ENCODE measurements at regions not wholly inside any gene's neighbourhood (a gene's known extent, or its start where the extent isn't known, plus 50 kb on each side); places are given as distances from the start of the nearest gene placed in this dataset.

- TF ChIP-seq EZH2 (IDR thresholded peaks at IDR 0.05; ENCODE audit: borderline replicate concordance, control insufficient read depth, low read depth, low read length): no peak
- TF ChIP-seq ATF2 (IDR thresholded peaks at IDR 0.05; ENCODE audit: low read length): no peak
- no peak for TF ChIP-seq ESRRA (IDR thresholded peaks at IDR 0.05; ENCODE audit: low read length)
- no peak for TF ChIP-seq NFXL1 (IDR thresholded peaks at IDR 0.05; ENCODE audit: borderline replicate concordance)
- TF ChIP-seq TAF1 (IDR thresholded peaks at IDR 0.05; ENCODE audit: borderline replicate concordance, low read depth, low read length): no peak
- no peak for TF ChIP-seq USF2 (IDR thresholded peaks at IDR 0.05; ENCODE audit: borderline replicate concordance, low read depth, low read length)
- TF ChIP-seq E2F4 (IDR thresholded peaks at IDR 0.05; ENCODE audit: low read depth, low read length): no peak
- Histone ChIP-seq H3K4me2 (ENCODE audit: control insufficient read depth, insufficient read depth) (no peak overlapping the region), H3K9me3 (replicated peaks; ENCODE audit: control insufficient read depth, insufficient read depth, low read length) (no peaks in the 10 kb centered on the region), H3K27me3 (replicated peaks in 1 of 2; ENCODE audit: control insufficient read depth in 2 of 2, insufficient read depth in 2 of 2, low read length in 1 of 2) (no peaks in the 10 kb centered on the region), H4K20me1 (ENCODE audit: control insufficient read depth, insufficient read depth) (no peaks in the 10 kb centered on the region), H3K4me3 (no peak overlapping the region), H3K36me3 (ENCODE audit: control insufficient read depth in 2 of 2, insufficient read depth in 2 of 2, low read length in 1 of 2) (no peaks in the 10 kb centered on the region), H3K4me1 (ENCODE audit: control insufficient read depth, insufficient read depth, low read length) (no peaks in the 10 kb centered on the region), H2AFZ (ENCODE audit: control insufficient read depth, low read depth, low read length) (no peak overlapping the region), H3K79me2 (ENCODE audit: control insufficient read depth, insufficient read depth, low read length) (no peaks in the 10 kb centered on the region), H3K9ac (ENCODE audit: control insufficient read depth, insufficient read depth, low read length) (no peak overlapping the region), H3K27ac (ENCODE audit: control insufficient read depth, insufficient read depth) (no peak overlapping the region)
- intact Hi-C loops (cut with micrococcal nuclease; ENCODE audit: unreplicated experiment) (no loop called here), in situ Hi-C loops (cut with MboI) (no loop called here)
- no peak for DNase-seq (ENCODE audit: low read depth, low spot score)
- FAIRE-seq: no peak
- RAD21 ChIA-PET (ENCODE audit: unreplicated experiment): no interaction called here
- 31% methylated on average over 2 of the region's 2 CpGs for WGBS (ENCODE audit: insufficient coverage, insufficient replicate concordance, low lambda C conversion rate, missing lambda C conversion rate)
- POLR2A ChIA-PET: no interaction called here
- BruUV-seq (replicated peaks): no TSS peak
- ATAC-seq: no peak
- SMC1A ChIA-PET (ENCODE audit: uncharacterized antibody, unreplicated experiment): no interaction called here
- CTCF ChIA-PET: interaction anchor here (1.1 kb wide), 1 partner anchor 24 kb away, joined by 3 read pairs; no protein-coding TSS in a partner anchor
Observed at GRCh38 chr3:197419696-197420095, 121.3 kb upstream of the DLG1 start.

All from GM12878 (cell line).